Activated naive CD4-positive, alpha-beta T cell treated with anti-CD3 and anti-CD28 coated beads, Interleukin-2, amount 50 U/mL, for 24 hours (primary cell): ENCODE measurements at regions not wholly inside any gene's neighbourhood (a gene's known extent, or its start where the extent isn't known, plus 50 kb on each side); places are given as distances from the start of the nearest gene placed in this dataset.
"Not testable (repeated sequence)": the region's sequence is repeated elsewhere in the genome, so short reads cannot be mapped to it uniquely, and the experiment has no call there.

Source experiments
- H3K27ac Mint-ChIP-seq: one replicate; pipeline ENCODE4 v1.8.0; 2021; ENCODE audit warnings: mild to moderate bottlenecking, mixed read lengths
- H3K27me3 Mint-ChIP-seq: one replicate; pipeline ENCODE4 v1.8.0; 2021; ENCODE audit warnings: mixed read lengths
- H3K36me3 Mint-ChIP-seq: one replicate; pipeline ENCODE4 v1.8.0; 2021; ENCODE audit warnings: mixed read lengths
- H3K4me1 Mint-ChIP-seq: one replicate; pipeline ENCODE4 v1.8.0; 2021; ENCODE audit warnings: mixed read lengths
- H3K4me3 Mint-ChIP-seq: one replicate; pipeline ENCODE4 v1.8.0; 2021; ENCODE audit warnings: mild to moderate bottlenecking, mixed read lengths
- H3K9me3 Mint-ChIP-seq: one replicate; pipeline ENCODE4 v1.8.0; 2021; ENCODE audit warnings: mixed read lengths

DNA sequence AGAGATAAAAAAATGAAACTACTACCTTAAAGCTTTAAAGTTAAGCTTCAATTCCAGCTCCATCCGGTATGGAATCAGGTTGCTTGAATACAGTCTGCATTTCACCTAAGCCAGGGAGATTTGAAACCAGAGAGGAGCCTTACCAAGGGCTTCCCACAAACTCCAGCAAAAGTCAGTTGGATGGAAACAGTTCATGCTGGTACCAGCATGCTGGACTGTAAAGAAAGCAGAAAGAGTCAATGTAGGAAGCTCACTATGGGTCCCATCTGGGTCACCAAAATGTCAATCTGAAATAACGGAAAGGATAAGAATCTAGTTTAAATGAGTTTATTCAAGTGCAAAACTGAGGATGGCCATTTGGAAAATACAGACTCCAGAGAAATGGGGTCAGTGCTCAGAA lies 65.3 kb downstream of the CDO1 start:
- H3K4me1 Mint-ChIP-seq, result no peaks in the 10 kb centered on the region
- no peaks in the 10 kb centered on the region for H3K9me3 Mint-ChIP-seq
- no peaks in the 10 kb centered on the region for H3K36me3 Mint-ChIP-seq
- peaks cover 20% of the 10 kb centered on the region for H3K27me3 Mint-ChIP-seq
- no peak overlapping the region for H3K27ac Mint-ChIP-seq
- H3K4me3 Mint-ChIP-seq, result no peak overlapping the region

DNA sequence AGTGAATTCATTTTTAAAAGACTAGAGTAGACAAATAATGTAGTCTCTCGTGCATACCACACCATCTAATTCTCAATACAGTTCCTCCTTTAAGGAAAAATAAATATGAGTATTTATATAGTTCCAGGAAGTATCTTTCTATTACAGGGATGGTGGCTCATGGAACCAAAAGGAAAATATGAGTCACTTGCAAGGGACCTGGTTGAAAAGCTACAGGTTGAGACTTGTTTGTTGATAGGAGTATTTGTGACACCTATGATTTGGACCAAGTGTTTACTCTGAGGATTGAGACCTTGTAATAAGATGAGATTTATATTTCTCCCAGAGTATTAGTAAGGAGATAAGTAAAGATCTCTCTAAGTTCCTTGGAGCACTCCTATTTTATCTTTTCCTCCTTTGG lies 67.4 kb downstream of the CDO1 start:
- peaks cover 22% of the 10 kb centered on the region for H3K27me3 Mint-ChIP-seq
- H3K36me3 Mint-ChIP-seq, result no peaks in the 10 kb centered on the region
- H3K4me1 Mint-ChIP-seq, result no peaks in the 10 kb centered on the region
- H3K9me3 Mint-ChIP-seq, result peaks cover 5% of the 10 kb centered on the region
- no peak overlapping the region for H3K4me3 Mint-ChIP-seq
- H3K27ac Mint-ChIP-seq, result no peak overlapping the region

DNA sequence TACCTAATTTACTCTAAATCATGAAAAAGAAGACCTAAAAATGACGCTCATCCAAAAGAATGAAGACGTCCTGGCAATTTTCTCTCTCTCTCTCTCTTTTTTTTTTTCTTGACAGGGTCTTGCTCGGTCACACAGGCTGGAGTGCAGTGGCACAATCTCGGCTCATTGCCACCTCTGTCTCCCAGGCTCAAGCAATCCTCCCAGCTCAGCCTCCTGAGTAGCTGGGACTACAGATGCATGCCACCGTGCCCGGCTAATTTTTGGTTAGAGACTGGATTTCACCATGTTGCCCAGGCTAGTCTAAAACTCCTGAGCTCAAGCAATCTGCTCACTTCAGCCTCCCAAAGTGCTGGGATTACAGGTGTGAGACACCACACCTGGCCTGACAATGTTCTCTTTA lies 77.2 kb downstream of the CDO1 start:
- H3K4me1 Mint-ChIP-seq, H3K4me3 Mint-ChIP-seq: not testable (repeated sequence)

DNA sequence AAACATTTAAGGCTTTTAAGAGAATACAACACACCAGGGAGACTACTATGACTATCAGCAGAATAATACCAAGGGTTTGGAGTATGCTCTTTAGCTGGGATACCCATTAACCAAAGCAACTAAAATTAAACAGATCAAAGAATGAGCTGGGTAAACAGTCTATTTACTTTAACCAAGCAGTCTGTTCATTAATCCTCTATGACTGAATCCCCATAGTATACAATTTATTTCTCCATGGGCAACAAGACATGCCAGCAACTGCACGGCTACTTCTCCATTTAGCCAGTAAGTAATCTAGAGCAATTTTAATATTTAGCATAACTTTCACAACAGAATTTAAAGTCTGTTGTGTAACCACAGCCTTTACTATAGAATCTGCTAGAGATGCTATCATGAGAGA lies 77.6 kb downstream of the CDO1 start:
- H3K36me3 Mint-ChIP-seq, result no peaks in the 10 kb centered on the region

More for the DNA sequence above, 77.2 kb downstream of the CDO1 start:
- H3K36me3 Mint-ChIP-seq, H3K27ac Mint-ChIP-seq: not testable (repeated sequence)
- peaks cover 13% of the 10 kb centered on the region for H3K9me3 Mint-ChIP-seq
- H3K27me3 Mint-ChIP-seq, result peaks cover 26% of the 10 kb centered on the region

DNA sequence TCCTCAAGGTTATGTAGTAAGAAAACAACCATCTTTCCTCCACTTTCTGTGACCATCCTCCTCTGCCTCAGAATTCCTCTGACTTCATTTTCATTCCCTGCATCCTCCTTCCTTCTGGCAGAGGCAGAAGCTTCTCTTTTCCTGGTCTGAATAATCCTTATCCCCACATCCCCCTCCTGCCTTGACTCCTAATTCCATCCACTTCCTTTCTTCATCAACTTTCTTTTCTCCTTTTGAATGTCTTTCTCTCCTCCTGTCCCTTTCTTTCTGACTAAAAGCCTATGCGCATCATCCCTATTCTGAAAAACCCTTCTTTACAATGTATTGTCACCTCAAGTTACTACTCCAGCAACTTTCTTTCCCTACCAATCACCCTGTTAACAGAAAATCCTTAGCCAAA lies 79.0 kb downstream of the CDO1 start:
- Mint-ChIP-seq H3K9me3 (no peaks in the 10 kb centered on the region), H3K27me3 (peaks cover 36% of the 10 kb centered on the region), H3K27ac (peak overlapping the region; percentile 15), H3K4me3 (no peak overlapping the region), H3K4me1 (no peaks in the 10 kb centered on the region), H3K36me3 (no peaks in the 10 kb centered on the region)

More for the DNA sequence above, 77.6 kb downstream of the CDO1 start:
- H3K4me1 Mint-ChIP-seq, result no peaks in the 10 kb centered on the region
- H3K27ac Mint-ChIP-seq, result no peak overlapping the region
- no peak overlapping the region for H3K4me3 Mint-ChIP-seq
- H3K27me3 Mint-ChIP-seq, result peaks cover 28% of the 10 kb centered on the region
- peaks cover 9% of the 10 kb centered on the region for H3K9me3 Mint-ChIP-seq

DNA sequence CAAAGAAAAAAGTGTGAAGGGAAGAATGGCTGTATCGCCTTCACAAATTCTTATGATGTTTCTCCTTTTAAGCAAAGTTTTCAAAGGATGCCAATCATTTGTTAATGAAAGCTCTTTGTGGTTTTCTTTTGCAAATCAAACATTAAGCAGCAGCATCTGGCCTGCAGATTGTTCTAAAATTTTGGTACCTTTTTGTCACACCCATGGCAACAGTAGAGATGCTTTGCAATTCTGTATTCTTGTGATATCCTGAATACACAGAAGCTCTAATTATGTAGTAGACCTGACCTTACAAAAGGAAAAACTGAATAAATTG lies 79.8 kb downstream of the CDO1 start:
- Mint-ChIP-seq H3K4me3 (no peak overlapping the region), H3K9me3 (no peaks in the 10 kb centered on the region), H3K4me1 (no peaks in the 10 kb centered on the region), H3K36me3 (no peaks in the 10 kb centered on the region), H3K27me3 (peaks cover 32% of the 10 kb centered on the region), H3K27ac (no peak overlapping the region)

DNA sequence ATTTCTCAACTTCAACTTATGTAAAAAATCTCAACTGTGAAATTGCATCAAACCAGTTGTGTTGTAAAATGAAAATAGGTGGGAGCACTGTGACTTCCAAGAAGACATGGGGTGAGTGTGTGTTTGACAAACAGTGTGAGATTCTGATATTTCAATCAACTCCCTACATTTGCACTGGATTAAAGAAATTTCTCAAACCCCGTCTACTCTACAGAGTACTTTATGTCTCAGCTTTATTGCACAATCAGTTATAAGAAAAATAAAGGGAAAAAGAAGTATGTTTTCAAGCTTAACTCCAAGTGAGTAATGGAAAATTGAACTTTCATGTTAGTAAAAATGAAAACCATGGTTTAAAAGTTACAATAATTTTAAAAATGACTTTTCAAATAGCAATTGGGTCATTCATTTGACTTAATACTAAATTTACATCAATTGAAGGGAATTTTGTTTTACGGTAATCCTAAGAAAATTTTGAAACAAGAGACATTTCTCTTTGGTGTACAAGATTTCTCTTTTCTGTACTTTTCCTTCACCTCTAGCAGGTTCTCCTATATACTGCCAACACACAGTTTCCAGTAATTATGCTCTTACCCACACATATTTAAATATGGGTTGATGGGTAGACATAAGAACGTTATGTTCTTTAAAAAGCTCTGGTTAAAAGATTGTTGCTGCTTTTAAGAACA lies 80.3 kb downstream of the CDO1 start:
- no peaks in the 10 kb centered on the region for H3K4me1 Mint-ChIP-seq
- no peak overlapping the region for H3K4me3 Mint-ChIP-seq
- no peaks in the 10 kb centered on the region for H3K36me3 Mint-ChIP-seq
- H3K9me3 Mint-ChIP-seq, result no peaks in the 10 kb centered on the region
- no peak overlapping the region for H3K27ac Mint-ChIP-seq
- peaks cover 32% of the 10 kb centered on the region for H3K27me3 Mint-ChIP-seq

DNA sequence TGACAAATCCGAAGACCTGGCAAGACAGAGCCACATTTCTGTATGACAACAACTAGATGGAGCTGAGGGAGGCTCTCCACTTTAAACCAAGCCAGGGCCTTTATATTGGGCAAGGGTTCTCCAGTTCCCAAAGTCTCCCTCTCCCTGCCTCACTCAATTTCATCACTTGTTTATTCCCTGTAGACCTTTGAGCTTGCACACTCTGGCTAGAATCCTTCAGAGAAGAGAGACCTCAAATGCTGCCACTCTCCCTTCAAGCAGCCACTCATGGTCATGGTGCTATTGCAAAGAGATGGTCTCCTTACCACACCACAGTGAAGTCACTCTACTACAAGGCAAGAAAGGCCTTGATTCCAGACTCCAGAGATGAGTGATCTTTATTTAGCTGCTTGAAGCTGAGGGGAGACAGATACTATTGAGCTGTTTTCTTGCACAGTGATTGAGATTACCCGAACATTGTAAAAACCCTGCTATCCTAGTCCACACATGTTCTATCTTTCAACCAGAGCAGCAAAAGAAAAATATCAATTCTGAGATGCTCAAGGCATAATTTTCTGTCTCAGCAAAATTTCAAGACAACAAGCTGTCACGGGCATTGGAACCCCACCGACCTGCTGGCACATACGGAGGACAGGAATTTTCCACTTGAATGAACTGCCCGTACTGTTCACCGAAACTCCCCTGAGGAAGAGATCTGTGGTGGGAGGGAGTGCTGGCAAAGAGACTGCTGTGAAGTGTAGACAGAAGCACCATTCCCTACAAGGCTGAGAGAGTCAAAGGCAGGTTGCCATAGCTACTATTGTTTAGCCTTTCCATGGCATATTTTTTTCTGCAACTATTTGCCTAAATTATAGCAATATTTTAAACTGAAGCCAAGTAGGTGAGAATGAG lies 81.1 kb downstream of the CDO1 start:
- H3K27me3 Mint-ChIP-seq, result peaks cover 31% of the 10 kb centered on the region
- H3K27ac Mint-ChIP-seq, result no peak overlapping the region

DNA sequence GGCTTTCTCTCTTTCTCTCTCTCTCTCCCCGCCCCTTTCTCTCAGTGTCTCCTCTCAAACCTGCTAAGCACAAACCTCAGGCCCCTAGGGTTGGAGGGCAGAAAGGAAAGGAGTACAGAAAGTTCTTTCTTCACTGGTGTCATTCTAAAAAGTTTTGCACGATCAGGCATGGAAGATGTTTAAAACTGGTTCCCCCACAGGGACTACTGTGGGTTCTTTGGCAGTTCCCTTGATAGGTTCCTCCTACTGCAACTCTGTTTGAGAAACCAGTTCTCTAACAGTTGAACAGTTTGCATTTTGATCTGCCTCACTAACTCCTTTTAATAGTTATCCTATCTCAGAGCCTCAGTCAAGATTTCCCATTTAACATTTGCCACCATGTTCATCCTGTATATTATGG lies 82.9 kb downstream of the CDO1 start:
- no peaks in the 10 kb centered on the region for H3K9me3 Mint-ChIP-seq
- no peak overlapping the region for H3K27ac Mint-ChIP-seq
- no peaks in the 10 kb centered on the region for H3K36me3 Mint-ChIP-seq
- H3K27me3 Mint-ChIP-seq, result peaks cover 28% of the 10 kb centered on the region
- H3K4me1 Mint-ChIP-seq, result no peaks in the 10 kb centered on the region
- H3K4me3 Mint-ChIP-seq, result no peak overlapping the region

More for the DNA sequence above, 81.1 kb downstream of the CDO1 start:
- Mint-ChIP-seq H3K36me3 (no peaks in the 10 kb centered on the region), H3K9me3 (no peaks in the 10 kb centered on the region), H3K4me3 (no peak overlapping the region), H3K4me1 (no peaks in the 10 kb centered on the region)

DNA sequence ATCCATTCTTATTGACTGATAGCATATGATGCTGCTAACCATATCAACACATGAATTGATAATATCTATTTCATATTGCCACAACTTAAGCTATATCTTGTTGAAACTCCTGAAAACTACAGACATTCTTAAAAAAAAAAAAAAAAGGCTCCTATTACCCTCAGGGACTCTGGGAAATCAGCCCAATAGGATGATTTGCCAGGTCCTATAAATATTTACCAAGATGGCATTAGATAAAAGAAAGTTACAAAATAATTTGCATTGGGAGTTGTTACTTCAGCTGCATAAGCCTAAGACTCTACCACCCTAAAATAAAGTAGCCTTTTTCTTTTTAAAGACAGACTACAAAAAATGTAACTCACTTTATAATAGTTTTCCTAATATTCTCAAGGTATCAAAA lies 84.4 kb downstream of the CDO1 start:
- Mint-ChIP-seq H3K27ac (no peak overlapping the region), H3K9me3 (no peaks in the 10 kb centered on the region), H3K36me3 (no peaks in the 10 kb centered on the region), H3K4me1 (no peaks in the 10 kb centered on the region), H3K4me3 (no peak overlapping the region), H3K27me3 (peaks cover 26% of the 10 kb centered on the region)

DNA sequence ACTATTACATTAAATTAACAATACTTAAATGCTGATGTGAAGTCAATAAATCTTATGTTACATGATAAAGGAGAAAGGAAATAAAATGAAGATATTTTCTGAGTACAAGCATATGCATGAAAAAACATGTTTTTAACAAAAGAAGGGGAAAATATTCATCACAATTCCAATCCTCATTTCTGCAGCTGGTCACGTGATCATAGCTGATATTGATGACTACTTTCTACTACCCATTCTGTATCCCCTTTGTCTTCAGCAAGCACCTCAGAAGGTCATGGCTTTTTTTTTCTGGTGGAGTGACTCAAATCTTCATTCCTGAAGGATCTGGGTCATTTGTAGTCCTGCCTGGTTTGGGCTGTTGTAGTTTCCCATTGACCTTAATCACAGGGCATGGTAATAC lies 90.9 kb downstream of the CDO1 start:
- no peaks in the 10 kb centered on the region for H3K36me3 Mint-ChIP-seq
- H3K27ac Mint-ChIP-seq, result no peak overlapping the region
- H3K27me3 Mint-ChIP-seq, result peaks cover 15% of the 10 kb centered on the region

DNA sequence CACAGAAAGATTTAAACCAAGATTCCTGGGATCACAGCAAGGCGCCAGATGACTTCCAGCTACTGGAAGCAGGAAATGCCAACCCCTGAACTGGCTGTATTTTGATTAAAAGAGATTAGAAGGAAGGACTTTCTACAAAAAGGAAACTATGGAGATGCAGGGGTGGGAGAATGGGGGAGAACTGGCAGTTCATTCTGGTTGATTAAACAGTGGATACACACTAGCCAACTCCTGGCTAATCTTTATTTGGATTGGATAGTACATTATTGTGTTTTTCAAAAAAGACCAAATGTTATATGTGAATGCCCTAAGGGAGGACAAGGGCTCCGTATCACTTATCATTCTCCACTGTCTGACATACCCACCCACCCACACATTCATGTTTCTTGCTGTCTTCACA lies 93.2 kb downstream of the CDO1 start:
- Mint-ChIP-seq H3K27me3 (peaks cover 14% of the 10 kb centered on the region), H3K36me3 (no peaks in the 10 kb centered on the region), H3K4me3 (no peak overlapping the region), H3K9me3 (no peaks in the 10 kb centered on the region), H3K4me1 (no peaks in the 10 kb centered on the region), H3K27ac (no peak overlapping the region)

More for the DNA sequence above, 90.9 kb downstream of the CDO1 start:
- no peaks in the 10 kb centered on the region for H3K9me3 Mint-ChIP-seq
- H3K4me1 Mint-ChIP-seq, result no peaks in the 10 kb centered on the region
- no peak overlapping the region for H3K4me3 Mint-ChIP-seq

DNA sequence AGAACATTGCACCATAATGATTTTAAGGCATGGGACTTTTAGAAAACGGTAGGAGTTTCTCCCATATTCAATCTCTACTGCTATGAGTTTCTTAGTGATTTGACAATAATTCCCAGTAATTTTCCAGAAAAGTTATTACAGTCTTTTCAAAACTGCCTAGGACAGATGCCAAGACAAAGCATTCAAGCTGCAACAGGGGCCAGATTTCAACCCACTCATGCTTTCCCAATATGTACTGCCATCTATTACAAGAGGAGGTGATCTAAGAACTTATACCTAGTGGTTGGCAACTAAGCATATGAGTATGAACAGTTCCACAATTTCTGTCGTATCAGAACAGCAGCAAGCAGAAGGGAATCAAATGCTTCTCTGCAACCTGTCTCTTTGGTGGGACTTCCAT lies 95.1 kb upstream of the TMED7 start:
- H3K36me3 Mint-ChIP-seq, result no peaks in the 10 kb centered on the region
- H3K27ac Mint-ChIP-seq, result no peak overlapping the region
- H3K4me3 Mint-ChIP-seq, result no peak overlapping the region
- no peaks in the 10 kb centered on the region for H3K4me1 Mint-ChIP-seq
- peaks cover 14% of the 10 kb centered on the region for H3K27me3 Mint-ChIP-seq
- no peaks in the 10 kb centered on the region for H3K9me3 Mint-ChIP-seq

DNA sequence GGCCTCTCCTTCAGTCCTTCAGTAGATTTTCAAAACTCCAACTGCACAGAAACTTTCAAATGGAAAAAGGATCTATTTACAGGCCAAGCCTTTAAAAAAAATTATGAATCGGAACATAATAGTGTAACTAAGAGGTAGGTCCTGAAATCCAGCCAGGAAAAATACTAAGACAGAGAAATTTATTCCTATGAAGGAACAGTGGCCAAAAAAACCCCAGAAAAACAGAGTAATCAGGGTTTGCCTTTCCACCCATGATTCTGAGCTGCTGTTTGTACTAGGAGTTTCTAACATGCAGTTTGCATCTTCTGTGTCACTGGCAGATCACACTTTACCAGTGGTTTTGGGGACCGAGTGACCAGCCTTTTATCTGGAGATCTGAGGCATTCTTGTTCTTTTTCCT lies 93.1 kb upstream of the TMED7 start:
- Mint-ChIP-seq H3K4me3 (no peak overlapping the region), H3K36me3 (no peaks in the 10 kb centered on the region), H3K4me1 (no peaks in the 10 kb centered on the region), H3K27ac (no peak overlapping the region), H3K9me3 (no peaks in the 10 kb centered on the region), H3K27me3 (peaks cover 8% of the 10 kb centered on the region)

DNA sequence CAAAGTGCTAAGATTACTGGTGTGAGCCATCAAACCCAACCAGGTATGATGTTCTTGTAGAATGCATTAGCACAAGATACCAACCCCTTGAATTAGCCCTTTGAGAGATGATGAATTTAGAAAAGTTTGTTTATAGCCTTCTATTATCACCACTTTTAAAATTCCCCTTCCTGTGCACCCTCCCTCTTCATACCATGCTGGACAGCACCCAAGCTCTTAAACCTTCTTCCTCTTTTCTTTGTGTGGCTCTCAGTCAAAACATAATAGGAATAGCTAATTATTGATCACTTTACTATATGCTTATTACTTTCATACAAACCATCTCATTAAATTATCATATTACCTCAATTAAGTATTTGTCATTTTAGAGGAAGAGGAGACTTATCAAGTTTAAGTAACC lies 87.6 kb upstream of the TMED7 start:
- Mint-ChIP-seq H3K27ac (no peak overlapping the region), H3K4me1 (no peaks in the 10 kb centered on the region), H3K9me3 (no peaks in the 10 kb centered on the region), H3K27me3 (peaks cover 10% of the 10 kb centered on the region), H3K36me3 (peaks cover 1% of the 10 kb centered on the region), H3K4me3 (no peak overlapping the region)

DNA sequence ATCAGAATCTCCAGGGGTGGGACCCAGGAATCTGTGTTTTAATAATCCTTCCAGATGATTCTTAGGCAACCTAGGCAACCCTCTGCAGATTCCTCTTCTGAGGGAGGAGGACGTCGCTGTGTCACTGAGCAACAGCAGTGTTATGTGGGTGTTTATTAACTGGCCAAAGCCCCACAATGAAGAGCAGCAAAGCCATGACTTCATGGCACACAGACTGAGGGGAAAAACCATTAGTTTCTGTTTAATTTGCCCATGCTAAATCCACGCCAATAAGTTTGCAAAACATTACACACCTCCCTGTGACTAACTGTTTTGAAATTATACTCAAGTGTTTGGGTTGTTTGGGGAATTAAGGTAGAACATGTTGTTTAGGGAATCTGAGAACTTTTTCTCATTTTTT lies 83.7 kb upstream of the TMED7 start:
- H3K27me3 Mint-ChIP-seq, result peaks cover 11% of the 10 kb centered on the region
- no peak overlapping the region for H3K4me3 Mint-ChIP-seq
- H3K4me1 Mint-ChIP-seq, result no peaks in the 10 kb centered on the region
- peaks cover 1% of the 10 kb centered on the region for H3K36me3 Mint-ChIP-seq
- no peaks in the 10 kb centered on the region for H3K9me3 Mint-ChIP-seq
- no peak overlapping the region for H3K27ac Mint-ChIP-seq
